GM10266 (cell line): ENCODE measurements at regions not wholly inside any gene's neighbourhood (a gene's known extent, or its start where the extent isn't known, plus 50 kb on each side); places are given as distances from the start of the nearest gene placed in this dataset.

ENCODE experiments used
- DNase-seq: peaks from one replicate; pipeline ENCODE4 v3.0.0; 2012; ENCODE audit errors: extremely low spot score
- CTCF ChIP-seq: IDR thresholded peaks from 2 replicates; pipeline ENCODE4 v1.5.1; 2012; ENCODE audit warnings: mild to moderate bottlenecking, low read depth; ENCODE audit not compliant: control insufficient read depth, insufficient read depth; ENCODE audit errors: missing control alignments

GRCh38 chr7:67573639-67574038 is 577.0 kb downstream of the TYW1 start:
- no peak for DNase-seq
- no peak for TF ChIP-seq CTCF

- TF ChIP-seq CTCF, result no peak
- DNase-seq, result no peak
Measured at GRCh38 chr7:67588631-67589030, 592.0 kb downstream of the TYW1 start.

- DNase-seq, result no peak
- TF ChIP-seq CTCF, result no peak
Measured at GRCh38 chr7:67589183-67589582, 592.5 kb downstream of the TYW1 start.

- TF ChIP-seq CTCF, result no peak
- no peak for DNase-seq
Measured at GRCh38 chr7:67590649-67591048, 594.0 kb downstream of the TYW1 start.

GRCh38 chr7:67593794-67594193 is 597.2 kb downstream of the TYW1 start:
- no peak for DNase-seq
- TF ChIP-seq CTCF, result no peak

GRCh38 chr7:67595431-67596180 is 599.0 kb downstream of the TYW1 start:
- no peak for TF ChIP-seq CTCF
- DNase-seq, result no peak

GRCh38 chr7:67597161-67597560 is 600.5 kb downstream of the TYW1 start:
- TF ChIP-seq CTCF, result no peak

More at GRCh38 chr7:67597161-67597560, 600.5 kb downstream of the TYW1 start:
- no peak for DNase-seq
